ENCODE measurements at regions not wholly inside any gene's neighbourhood (a gene's known extent, or its start where the extent isn't known, plus 50 kb on each side); places are given as distances from the start of the nearest gene placed in this dataset.
"Not testable (repeated sequence)": the region's sequence is repeated elsewhere in the genome, so short reads cannot be mapped to it uniquely, and the experiment has no call there.

- Histone ChIP-seq H3K27me3 (ENCODE audit: control insufficient read depth, insufficient read depth, low read length) (no peaks in the 10 kb centered on the region), H3K36me3 (ENCODE audit: control insufficient read depth, insufficient read depth, low read length) (no peaks in the 10 kb centered on the region), H3K4me3 (ENCODE audit: low read length) (no peak overlapping the region), H3K4me1 (ENCODE audit: control insufficient read depth, insufficient read depth, low read length) (no peaks in the 10 kb centered on the region), H3K27ac (ENCODE audit: low read depth, low read length) (no peak overlapping the region), H3K9ac (ENCODE audit: low read length) (no peak overlapping the region)
Observed at GRCh38 chr9:91008568-91008967, 206.9 kb downstream of the SYK start.

GRCh38 chr9:91011891-91012290 is 210.3 kb downstream of the SYK start:
- H3K4me1 ChIP-seq (ENCODE audit: control insufficient read depth, insufficient read depth, low read length): no peaks in the 10 kb centered on the region
- no peak overlapping the region for H3K4me3 ChIP-seq (ENCODE audit: low read length)
- no peak overlapping the region for H3K9ac ChIP-seq (ENCODE audit: low read length)
- no peaks in the 10 kb centered on the region for H3K36me3 ChIP-seq (ENCODE audit: control insufficient read depth, insufficient read depth, low read length)
- H3K27ac ChIP-seq (ENCODE audit: low read depth, low read length): no peak overlapping the region
- H3K27me3 ChIP-seq (ENCODE audit: control insufficient read depth, insufficient read depth, low read length): no peaks in the 10 kb centered on the region

- H3K4me3 ChIP-seq (ENCODE audit: low read length): no peak overlapping the region
- H3K36me3 ChIP-seq (ENCODE audit: control insufficient read depth, insufficient read depth, low read length): no peaks in the 10 kb centered on the region
- H3K27ac ChIP-seq (ENCODE audit: low read depth, low read length): no peak overlapping the region
Observed at GRCh38 chr9:91012933-91013841, 211.6 kb downstream of the SYK start.

GRCh38 chr9:91017245-91017644 is 215.6 kb downstream of the SYK start:
- Histone ChIP-seq H3K9ac (ENCODE audit: low read length) (no peak overlapping the region), H3K27ac (ENCODE audit: low read depth, low read length) (no peak overlapping the region), H3K36me3 (ENCODE audit: control insufficient read depth, insufficient read depth, low read length) (no peaks in the 10 kb centered on the region), H3K4me1 (ENCODE audit: control insufficient read depth, insufficient read depth, low read length) (no peaks in the 10 kb centered on the region), H3K27me3 (ENCODE audit: control insufficient read depth, insufficient read depth, low read length) (no peaks in the 10 kb centered on the region), H3K4me3 (ENCODE audit: low read length) (no peak overlapping the region)

More at GRCh38 chr9:91012933-91013841, 211.6 kb downstream of the SYK start:
- Histone ChIP-seq H3K4me1 (ENCODE audit: control insufficient read depth, insufficient read depth, low read length) (no peaks in the 10 kb centered on the region), H3K27me3 (ENCODE audit: control insufficient read depth, insufficient read depth, low read length) (no peaks in the 10 kb centered on the region), H3K9ac (ENCODE audit: low read length) (no peak overlapping the region)

- H3K4me3 ChIP-seq (ENCODE audit: low read length); H3K9ac ChIP-seq (ENCODE audit: low read length); H3K4me1 ChIP-seq (ENCODE audit: control insufficient read depth, insufficient read depth, low read length); H3K36me3 ChIP-seq (ENCODE audit: control insufficient read depth, insufficient read depth, low read length); H3K27me3 ChIP-seq (ENCODE audit: control insufficient read depth, insufficient read depth, low read length); H3K27ac ChIP-seq (ENCODE audit: low read depth, low read length): not testable (repeated sequence)
Observed at GRCh38 chr9:91019871-91020270, 218.3 kb downstream of the SYK start.

- H3K4me1 ChIP-seq (ENCODE audit: control insufficient read depth, insufficient read depth, low read length); H3K9ac ChIP-seq (ENCODE audit: low read length); H3K4me3 ChIP-seq (ENCODE audit: low read length); H3K36me3 ChIP-seq (ENCODE audit: control insufficient read depth, insufficient read depth, low read length); H3K27me3 ChIP-seq (ENCODE audit: control insufficient read depth, insufficient read depth, low read length); H3K27ac ChIP-seq (ENCODE audit: low read depth, low read length): not testable (repeated sequence)
Observed at GRCh38 chr9:91021656-91022055, 220.0 kb downstream of the SYK start.

GRCh38 chr9:91023741-91024140 is 222.1 kb downstream of the SYK start:
- Histone ChIP-seq H3K27me3 (ENCODE audit: control insufficient read depth, insufficient read depth, low read length) (no peaks in the 10 kb centered on the region), H3K36me3 (ENCODE audit: control insufficient read depth, insufficient read depth, low read length) (no peaks in the 10 kb centered on the region), H3K9ac (ENCODE audit: low read length) (no peak overlapping the region), H3K4me3 (ENCODE audit: low read length) (no peak overlapping the region), H3K4me1 (ENCODE audit: control insufficient read depth, insufficient read depth, low read length) (no peaks in the 10 kb centered on the region), H3K27ac (ENCODE audit: low read depth, low read length) (no peak overlapping the region)

GRCh38 chr9:91024841-91025240 is 223.2 kb downstream of the SYK start:
- no peak overlapping the region for H3K27ac ChIP-seq (ENCODE audit: low read depth, low read length)
- no peaks in the 10 kb centered on the region for H3K36me3 ChIP-seq (ENCODE audit: control insufficient read depth, insufficient read depth, low read length)
- H3K9ac ChIP-seq (ENCODE audit: low read length): no peak overlapping the region
- H3K27me3 ChIP-seq (ENCODE audit: control insufficient read depth, insufficient read depth, low read length): no peaks in the 10 kb centered on the region
- no peaks in the 10 kb centered on the region for H3K4me1 ChIP-seq (ENCODE audit: control insufficient read depth, insufficient read depth, low read length)
- no peak overlapping the region for H3K4me3 ChIP-seq (ENCODE audit: low read length)

GRCh38 chr9:91025856-91026255 is 224.2 kb downstream of the SYK start:
- Histone ChIP-seq H3K4me1 (ENCODE audit: control insufficient read depth, insufficient read depth, low read length) (no peaks in the 10 kb centered on the region), H3K9ac (ENCODE audit: low read length) (no peak overlapping the region), H3K4me3 (ENCODE audit: low read length) (no peak overlapping the region), H3K36me3 (ENCODE audit: control insufficient read depth, insufficient read depth, low read length) (no peaks in the 10 kb centered on the region), H3K27me3 (ENCODE audit: control insufficient read depth, insufficient read depth, low read length) (no peaks in the 10 kb centered on the region), H3K27ac (ENCODE audit: low read depth, low read length) (no peak overlapping the region)

- H3K9ac ChIP-seq (ENCODE audit: low read length): no peak overlapping the region
- no peaks in the 10 kb centered on the region for H3K27me3 ChIP-seq (ENCODE audit: control insufficient read depth, insufficient read depth, low read length)
- H3K36me3 ChIP-seq (ENCODE audit: control insufficient read depth, insufficient read depth, low read length): no peaks in the 10 kb centered on the region
- no peaks in the 10 kb centered on the region for H3K4me1 ChIP-seq (ENCODE audit: control insufficient read depth, insufficient read depth, low read length)
- H3K4me3 ChIP-seq (ENCODE audit: low read length): no peak overlapping the region
- H3K27ac ChIP-seq (ENCODE audit: low read depth, low read length): no peak overlapping the region
Observed at GRCh38 chr9:91026266-91026665, 224.6 kb downstream of the SYK start.

- H3K4me1 ChIP-seq (ENCODE audit: control insufficient read depth, insufficient read depth, low read length): no peaks in the 10 kb centered on the region
- H3K9ac ChIP-seq (ENCODE audit: low read length): no peak overlapping the region
- H3K27ac ChIP-seq (ENCODE audit: low read depth, low read length): no peak overlapping the region
- no peak overlapping the region for H3K4me3 ChIP-seq (ENCODE audit: low read length)
- no peaks in the 10 kb centered on the region for H3K36me3 ChIP-seq (ENCODE audit: control insufficient read depth, insufficient read depth, low read length)
- no peaks in the 10 kb centered on the region for H3K27me3 ChIP-seq (ENCODE audit: control insufficient read depth, insufficient read depth, low read length)
Observed at GRCh38 chr9:91027005-91027404, 225.4 kb downstream of the SYK start.

- Histone ChIP-seq H3K4me1 (ENCODE audit: control insufficient read depth, insufficient read depth, low read length) (no peaks in the 10 kb centered on the region), H3K9ac (ENCODE audit: low read length) (no peak overlapping the region), H3K4me3 (ENCODE audit: low read length) (no peak overlapping the region), H3K27me3 (ENCODE audit: control insufficient read depth, insufficient read depth, low read length) (no peaks in the 10 kb centered on the region), H3K36me3 (ENCODE audit: control insufficient read depth, insufficient read depth, low read length) (no peaks in the 10 kb centered on the region), H3K27ac (ENCODE audit: low read depth, low read length) (no peak overlapping the region)
Observed at GRCh38 chr9:91028166-91028827, 226.7 kb downstream of the SYK start.
